Panc1 (cell line): ENCODE measurements at regions not wholly inside any gene's neighbourhood (a gene's known extent, or its start where the extent isn't known, plus 50 kb on each side); places are given as distances from the start of the nearest gene placed in this dataset.

ENCODE experiments used
- ATAC-seq: fragments of 200-7000 bp; cut with Tn5 transposase; 2 replicates; pipeline ENCODE4 v1.9.1; 2020; ENCODE audit warnings: mild to moderate bottlenecking, moderate library complexity
- BruUV-seq: library from RNA; stranded (reverse); fragments of 400-500 nt; replicated peaks from 2 replicates; lab custom pipeline; 2021; lab: Mats Ljungman, UMichigan
- CTCF ChIA-PET: fragments of 300-600 bp; sonication (Branson Sonifier 250); formaldehyde crosslinking; loops from one replicate; lab custom pipeline; 2022; ENCODE audit warnings: antibody characterized with exemption; lab: Charles Lee
- POLR2A ChIA-PET: fragments of 300-600 bp; sonication (Branson Sonifier 250); formaldehyde crosslinking; loops from one replicate; lab custom pipeline; 2022; ENCODE audit warnings: antibody characterized with exemption; lab: Charles Lee
- DNase-seq: peaks from one replicate; pipeline ENCODE4 v3.0.0-alpha.2; 2010; ENCODE audit warnings: low read depth, low spot score
- H3K27ac ChIP-seq: 2 replicates; pipeline ENCODE4 v1.5.1; 2011; ENCODE audit warnings: mild to moderate bottlenecking, low read length, inconsistent platforms
- H3K27me3 ChIP-seq: fragments of 200-500 bp; sonication (Bioruptor generic); 2 replicates; pipeline ENCODE4 v1.6.0; 2014; ENCODE audit warnings: low read length, inconsistent platforms; ENCODE audit not compliant: control insufficient read depth, insufficient read depth
- H3K36me3 ChIP-seq: fragments of 200-500 bp; sonication (Bioruptor generic); 2 replicates; pipeline ENCODE4 v1.5.1; 2014; ENCODE audit warnings: inconsistent platforms, mild to moderate bottlenecking, low read length, moderate library complexity; ENCODE audit not compliant: control insufficient read depth, insufficient read depth
- H3K4me1 ChIP-seq: 2 replicates; pipeline ENCODE4 v1.5.1; 2011; ENCODE audit warnings: inconsistent platforms, mild to moderate bottlenecking, low read length, moderate library complexity; ENCODE audit not compliant: control insufficient read depth, insufficient read depth
- H3K4me3 ChIP-seq, 2 experiments: 2 replicates each; pipeline ENCODE4 v1.5.1; 2011 to 2012; ENCODE audit warnings: low read depth in 2 of 2, low read length in 2 of 2, mild to moderate bottlenecking in 2 of 2, inconsistent platforms in 1 of 2, moderate library complexity in 1 of 2
- H3K9me3 ChIP-seq: fragments of 200-500 bp; sonication (Bioruptor generic); 2 replicates; pipeline ENCODE4 v1.5.1; 2014; ENCODE audit warnings: low read depth, mild to moderate bottlenecking, inconsistent platforms, low read length, moderate library complexity; ENCODE audit not compliant: control insufficient read depth, insufficient read depth
- POLR2AphosphoS5 ChIP-seq: IDR thresholded peaks from 2 replicates; pipeline ENCODE4 v1.6.1; 2012; ENCODE audit warnings: mild to moderate bottlenecking, low read depth, low read length, moderate library complexity
- REST ChIP-seq, 2 experiments: IDR thresholded peaks; 2 replicates each; pipeline ENCODE4 v1.6.1; 2011 to 2012; ENCODE audit warnings: low read depth in 2 of 2, control low read depth in 1 of 2, low read length in 1 of 2, mild to moderate bottlenecking in 1 of 2, moderate library complexity in 1 of 2; ENCODE audit not compliant: insufficient read depth in 1 of 2
- SIN3A ChIP-seq: IDR thresholded peaks from 2 replicates; pipeline ENCODE4 v1.6.1; 2012; ENCODE audit warnings: low read depth, mild to moderate bottlenecking, low read length, moderate library complexity, borderline replicate concordance; ENCODE audit not compliant: insufficient read depth
- TCF7L2 ChIP-seq: IDR thresholded peaks from 2 replicates; pipeline ENCODE4 v1.6.1; 2011; ENCODE audit warnings: mild to moderate bottlenecking, low read depth, low read length, inconsistent platforms
- in situ Hi-C: cut with HindIII; loops from 2 replicates; pipeline ENCODE4 v1.10.0; 2016; ENCODE audit warnings: low sequenced_read_pairs, low pct_unique_long_range_greater_than_20kb
- intact Hi-C: fragments of 100-400 bp; cut with micrococcal nuclease; formaldehyde crosslinking; loops from one replicate; pipeline ENCODE4 v1.10.0; 2022; ENCODE audit not compliant: unreplicated experiment
- TF ChIP-seq, protein P1 (sequence below): fragments of 450-650 bp; IDR thresholded peaks from 2 replicates; pipeline ENCODE4 v1.5.1; 2017; ENCODE audit warnings: mild to moderate bottlenecking

DNA sequence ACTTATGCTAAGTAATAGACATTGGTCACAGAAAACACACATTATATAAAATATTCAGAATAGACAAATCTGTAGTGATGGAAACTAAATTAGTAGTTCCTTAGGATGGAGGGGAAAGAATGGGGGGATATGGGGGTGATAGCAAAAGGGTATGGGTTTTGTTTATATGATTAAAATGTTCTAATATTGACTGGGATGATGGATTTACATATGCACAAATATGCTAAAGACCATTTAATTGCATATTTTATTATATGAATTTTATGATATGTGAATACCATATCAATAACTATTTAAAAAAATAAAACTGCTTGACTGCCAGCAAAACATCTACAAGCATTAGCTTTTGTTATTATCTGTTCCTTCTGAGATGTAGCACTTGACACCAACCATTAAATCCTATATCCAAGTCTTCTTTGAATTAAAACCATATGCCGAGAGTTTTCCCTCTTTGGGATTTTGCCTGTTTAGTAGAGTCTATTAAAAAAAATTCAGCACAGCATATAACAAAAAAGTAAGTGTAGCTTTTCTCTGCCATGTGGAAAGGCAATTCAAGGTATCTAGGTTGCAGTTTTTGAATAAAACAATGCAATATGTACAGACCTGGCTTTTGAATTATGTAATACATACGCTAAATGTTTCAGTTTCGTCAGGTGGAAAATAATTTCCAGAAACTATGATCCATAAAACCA lies 2584.1 kb upstream of the PCDH20 start:
- TF ChIP-seq, protein P1, sequence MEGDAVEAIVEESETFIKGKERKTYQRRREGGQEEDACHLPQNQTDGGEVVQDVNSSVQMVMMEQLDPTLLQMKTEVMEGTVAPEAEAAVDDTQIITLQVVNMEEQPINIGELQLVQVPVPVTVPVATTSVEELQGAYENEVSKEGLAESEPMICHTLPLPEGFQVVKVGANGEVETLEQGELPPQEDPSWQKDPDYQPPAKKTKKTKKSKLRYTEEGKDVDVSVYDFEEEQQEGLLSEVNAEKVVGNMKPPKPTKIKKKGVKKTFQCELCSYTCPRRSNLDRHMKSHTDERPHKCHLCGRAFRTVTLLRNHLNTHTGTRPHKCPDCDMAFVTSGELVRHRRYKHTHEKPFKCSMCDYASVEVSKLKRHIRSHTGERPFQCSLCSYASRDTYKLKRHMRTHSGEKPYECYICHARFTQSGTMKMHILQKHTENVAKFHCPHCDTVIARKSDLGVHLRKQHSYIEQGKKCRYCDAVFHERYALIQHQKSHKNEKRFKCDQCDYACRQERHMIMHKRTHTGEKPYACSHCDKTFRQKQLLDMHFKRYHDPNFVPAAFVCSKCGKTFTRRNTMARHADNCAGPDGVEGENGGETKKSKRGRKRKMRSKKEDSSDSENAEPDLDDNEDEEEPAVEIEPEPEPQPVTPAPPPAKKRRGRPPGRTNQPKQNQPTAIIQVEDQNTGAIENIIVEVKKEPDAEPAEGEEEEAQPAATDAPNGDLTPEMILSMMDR, result no peak
- TF ChIP-seq REST (IDR thresholded peaks at IDR 0.05; ENCODE audit: insufficient read depth in 1 of 2, low read depth in 2 of 2, low read length in 1 of 2) (no peak), TCF7L2 (no peak), SIN3A (no peak), POLR2AphosphoS5 (no peak)
- no peaks in the 10 kb centered on the region for H3K27me3 ChIP-seq
- POLR2A ChIA-PET, result no interaction called here
- BruUV-seq, result no TSS peak
- CTCF ChIA-PET, result no interaction called here
- no peaks in the 10 kb centered on the region for H3K36me3 ChIP-seq
- H3K4me3 ChIP-seq, result no peak overlapping the region
- intact Hi-C loops, result no loop called here
- no peaks in the 10 kb centered on the region for H3K9me3 ChIP-seq
- ATAC-seq (no peak), DNase-seq (no peak)
- in situ Hi-C loops, result no loop called here
- H3K4me1 ChIP-seq, result no peaks in the 10 kb centered on the region
- no peak overlapping the region for H3K27ac ChIP-seq

DNA sequence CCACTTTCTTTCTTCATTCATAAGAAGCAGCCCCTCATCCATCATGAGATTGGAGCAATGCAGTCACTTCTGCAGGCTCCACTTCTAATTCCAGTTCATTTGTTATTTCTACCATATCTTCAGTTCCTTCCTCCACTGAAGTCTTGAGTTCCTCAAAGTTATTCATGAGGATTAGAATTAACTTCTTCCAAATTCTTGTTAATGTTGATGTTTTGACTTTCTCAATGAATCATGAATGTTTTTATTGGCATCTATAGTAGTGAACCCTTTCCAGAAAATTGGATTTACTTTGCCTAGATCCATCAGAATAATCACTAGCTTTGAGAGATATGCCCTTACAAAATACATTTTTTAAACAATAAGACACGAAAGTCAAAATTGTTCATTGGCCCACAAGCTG lies 2567.7 kb upstream of the PCDH20 start:
- in situ Hi-C loops, result no loop called here
- CTCF ChIA-PET, result no interaction called here
- ATAC-seq, result no peak

More for the DNA sequence above, 2567.7 kb upstream of the PCDH20 start:
- no peaks in the 10 kb centered on the region for H3K27me3 ChIP-seq
- TF ChIP-seq REST (IDR thresholded peaks at IDR 0.05; ENCODE audit: insufficient read depth in 1 of 2, low read depth in 2 of 2, low read length in 1 of 2), result no peak
- no peak for TF ChIP-seq POLR2AphosphoS5
- no peak for TF ChIP-seq SIN3A
- no peak for TF ChIP-seq TCF7L2
- TF ChIP-seq, protein P1, result no peak
- no peak overlapping the region for H3K27ac ChIP-seq
- no peaks in the 10 kb centered on the region for H3K4me1 ChIP-seq
- intact Hi-C loops, result no loop called here
- POLR2A ChIA-PET, result no interaction called here
- DNase-seq, result no peak
- H3K4me3 ChIP-seq, result no peak overlapping the region
- H3K9me3 ChIP-seq, result no peaks in the 10 kb centered on the region
- H3K36me3 ChIP-seq, result no peaks in the 10 kb centered on the region
- BruUV-seq, result no TSS peak
